GM21717 (cell line): ENCODE measurements at regions not wholly inside any gene's neighbourhood (a gene's known extent, or its start where the extent isn't known, plus 50 kb on each side); places are given as distances from the start of the nearest gene placed in this dataset.
"Not testable (repeated sequence)": the region's sequence is repeated elsewhere in the genome, so short reads cannot be mapped to it uniquely, and the experiment has no call there.

Experiments used
- ATAC-seq: cut with Tn5 transposase; IDR thresholded peaks from one replicate; pipeline ENCODE4 v1.9.1; 2021; ENCODE audit warnings: mild to moderate bottlenecking, moderate library complexity; ENCODE audit not compliant: unreplicated experiment

GRCh38 chr5:136501133-136501532, 135.8 kb upstream of the TRPC7 start:
- no peak for ATAC-seq

- ATAC-seq, result no peak
Measured at GRCh38 chr5:136492587-136492986, 127.2 kb upstream of the TRPC7 start.

GRCh38 chr5:136491806-136492205, 126.5 kb upstream of the TRPC7 start:
- no peak for ATAC-seq

DNA sequence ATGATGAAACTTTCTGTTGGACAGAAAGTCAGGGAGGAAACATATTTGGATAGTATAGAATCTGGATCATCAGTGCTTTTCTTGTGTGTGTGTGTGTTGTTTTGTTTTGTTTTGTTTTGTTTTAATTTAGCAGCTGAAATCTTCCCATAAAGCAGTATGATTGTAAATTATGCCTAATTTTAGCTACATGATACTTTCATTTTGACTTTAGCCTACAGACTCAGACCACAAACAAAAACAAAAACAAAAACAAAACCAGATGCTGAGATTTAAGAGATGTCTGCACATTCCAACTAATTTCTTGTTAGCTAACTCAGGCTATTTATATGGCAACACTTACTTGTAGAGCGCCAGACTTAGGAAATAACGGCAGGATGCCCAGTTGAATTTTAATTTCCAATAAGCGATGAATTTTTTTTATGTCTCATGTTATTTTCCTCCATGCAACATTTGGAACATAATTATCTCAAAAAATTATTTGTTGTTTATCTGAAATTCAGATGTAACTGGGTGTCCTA, 119.5 kb upstream of the TRPC7 start:
- ATAC-seq, result peak; percentile 67

DNA sequence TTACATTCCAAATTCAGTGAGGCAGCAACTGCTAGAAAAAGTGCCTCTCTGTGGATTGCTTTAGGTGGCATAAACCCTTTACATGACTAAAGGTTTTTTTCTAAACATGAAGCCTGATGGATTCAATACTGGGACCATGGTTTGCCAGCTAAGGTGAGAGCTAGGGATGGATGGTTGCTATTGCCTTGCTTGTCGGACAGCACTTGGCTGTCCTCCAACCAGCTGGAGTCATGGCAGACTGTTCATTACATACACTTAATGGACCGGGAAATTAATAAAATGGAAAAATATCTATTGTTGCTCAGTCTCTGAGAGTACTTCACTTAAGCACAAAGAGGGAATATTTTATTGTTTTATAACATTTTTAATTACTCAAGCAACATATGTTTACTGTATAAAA, 116.9 kb upstream of the TRPC7 start:
- no peak for ATAC-seq

- no peak for ATAC-seq
Measured at GRCh38 chr5:136474466-136474865, 109.1 kb upstream of the TRPC7 start.

DNA sequence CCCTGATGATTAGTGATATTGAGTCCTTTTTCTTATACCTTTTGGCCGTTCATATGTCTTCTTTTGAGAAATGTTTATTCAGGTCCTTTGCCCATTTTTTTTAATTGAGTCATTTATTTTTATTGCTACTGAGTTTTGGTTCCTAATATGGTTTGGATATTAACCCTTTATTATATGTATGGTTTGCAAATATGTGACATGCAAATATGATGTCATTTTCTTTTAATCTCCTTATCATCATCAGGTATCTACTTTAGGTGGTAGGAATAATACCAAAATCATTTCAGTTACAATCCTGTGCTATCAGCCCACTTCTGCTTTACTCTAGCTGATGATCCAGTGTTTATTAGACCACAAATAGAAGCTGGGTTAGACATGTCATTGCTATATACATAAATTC, 102.3 kb upstream of the TRPC7 start:
- ATAC-seq, result no peak

GRCh38 chr5:136466041-136466415, 100.7 kb upstream of the TRPC7 start:
- ATAC-seq, result no peak

DNA sequence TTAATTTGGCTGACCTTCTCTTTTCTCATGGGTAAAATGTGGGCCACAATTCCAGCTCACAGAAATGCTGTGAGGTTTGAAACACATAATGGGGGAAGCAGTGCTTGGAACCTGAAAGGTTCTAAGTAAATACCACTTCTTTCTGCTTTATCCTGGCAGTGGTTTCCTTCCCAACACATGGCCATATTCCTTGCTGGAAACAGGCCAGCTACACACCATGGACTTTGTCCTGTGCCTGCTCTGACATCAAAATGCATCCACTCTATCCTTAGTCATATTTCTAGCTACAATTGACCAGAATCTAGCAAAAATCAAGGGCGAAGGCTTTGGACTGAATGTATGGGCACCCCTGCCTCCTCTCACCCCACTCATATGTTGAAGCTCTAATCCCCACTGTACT, 93.1 kb upstream of the TRPC7 start:
- no peak for ATAC-seq

DNA sequence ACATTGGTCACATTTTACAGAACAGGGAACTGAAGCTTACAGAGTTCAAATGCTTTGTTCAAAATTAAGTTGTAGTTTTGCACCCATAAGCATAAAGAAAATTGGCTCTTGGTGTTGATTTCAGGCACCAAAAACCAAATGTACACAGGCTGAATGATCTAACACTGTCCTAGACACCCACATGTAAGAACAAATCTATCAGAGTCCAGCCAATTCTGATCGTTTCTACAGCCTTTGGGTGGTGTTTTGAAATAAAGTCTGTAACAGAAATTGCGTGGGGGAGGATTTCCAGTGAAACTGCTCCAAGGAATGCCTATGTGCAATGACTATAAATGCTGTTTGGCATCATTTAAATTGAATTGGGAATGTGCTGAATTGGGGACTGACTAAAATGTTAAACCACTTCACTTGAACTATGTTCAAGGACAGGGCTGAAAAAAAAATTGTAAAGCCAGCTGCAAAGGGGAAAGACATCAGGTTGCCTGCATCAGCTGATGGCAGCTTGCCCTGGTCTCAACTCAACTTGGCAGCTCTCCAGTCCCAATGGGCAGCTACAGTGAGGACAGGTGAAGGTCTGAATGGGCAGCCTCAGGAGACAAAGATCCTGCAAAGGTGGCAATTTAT, 92.2 kb upstream of the TRPC7 start:
- no peak for ATAC-seq

DNA sequence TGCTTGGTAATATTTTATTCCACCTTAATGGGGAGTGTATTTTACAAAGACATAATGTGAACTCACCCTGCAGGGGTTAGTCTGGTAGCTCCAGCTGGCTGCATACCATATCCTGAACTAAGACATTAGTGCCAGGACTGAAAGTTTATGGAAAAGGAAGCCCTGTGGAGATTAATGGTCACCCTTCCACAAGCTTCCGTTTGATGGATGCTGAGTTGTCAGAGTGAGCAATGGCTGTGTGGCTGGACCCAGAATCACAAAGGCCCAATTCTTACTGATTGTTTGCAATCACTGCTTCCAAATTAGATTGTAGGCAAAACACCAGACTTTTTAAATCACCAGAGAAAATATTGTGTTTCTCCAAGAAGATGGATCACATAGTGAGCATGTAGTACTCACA, 90.1 kb upstream of the TRPC7 start:
- no peak for ATAC-seq

- no peak for ATAC-seq
Measured at GRCh38 chr5:136453986-136454758, 88.8 kb upstream of the TRPC7 start.

- no peak for ATAC-seq
Measured at GRCh38 chr5:136453199-136453598, 87.9 kb upstream of the TRPC7 start.

GRCh38 chr5:136447576-136447975, 82.2 kb upstream of the TRPC7 start:
- ATAC-seq, result not testable (repeated sequence)

DNA sequence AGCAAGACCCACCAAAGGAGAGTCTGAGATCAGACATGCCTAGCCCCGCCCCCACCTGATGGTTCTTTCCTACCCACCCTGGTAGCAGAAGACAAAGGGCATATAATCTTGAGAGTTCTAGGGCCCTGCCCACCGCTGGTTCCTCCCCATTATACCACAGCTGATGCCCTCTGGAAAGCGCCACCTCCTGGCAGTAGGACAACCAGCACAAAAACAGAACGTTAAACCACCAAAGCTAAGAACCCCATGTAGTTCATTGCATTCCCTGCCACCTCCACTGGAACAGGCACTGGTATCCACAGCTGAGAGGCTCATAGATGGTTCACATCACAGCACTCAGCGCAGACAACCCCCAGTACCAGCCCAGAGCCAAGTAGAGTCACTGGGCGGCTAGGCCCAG, 81.2 kb upstream of the TRPC7 start:
- no peak for ATAC-seq

- not testable (repeated sequence) for ATAC-seq
Measured at GRCh38 chr5:136444099-136444498, 78.8 kb upstream of the TRPC7 start.

DNA sequence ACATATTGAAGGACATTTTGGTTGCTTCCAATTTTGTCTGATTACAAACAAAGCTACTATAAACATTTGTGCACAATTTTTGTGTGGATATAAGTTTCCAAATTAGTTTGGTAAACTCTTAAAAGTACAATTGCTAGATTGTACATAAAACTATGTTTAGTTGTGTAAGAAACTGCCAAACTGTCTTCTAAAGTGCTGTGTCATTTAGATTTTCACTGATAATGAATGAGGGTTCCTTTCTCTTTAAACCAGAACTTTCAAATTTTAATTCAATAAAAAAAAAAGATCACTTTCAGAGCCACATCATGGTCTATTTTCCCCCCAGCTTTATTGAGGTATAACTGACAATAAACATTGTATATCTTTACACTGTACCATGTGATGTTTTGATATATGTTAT, 74.0 kb upstream of the TRPC7 start:
- no peak for ATAC-seq

DNA sequence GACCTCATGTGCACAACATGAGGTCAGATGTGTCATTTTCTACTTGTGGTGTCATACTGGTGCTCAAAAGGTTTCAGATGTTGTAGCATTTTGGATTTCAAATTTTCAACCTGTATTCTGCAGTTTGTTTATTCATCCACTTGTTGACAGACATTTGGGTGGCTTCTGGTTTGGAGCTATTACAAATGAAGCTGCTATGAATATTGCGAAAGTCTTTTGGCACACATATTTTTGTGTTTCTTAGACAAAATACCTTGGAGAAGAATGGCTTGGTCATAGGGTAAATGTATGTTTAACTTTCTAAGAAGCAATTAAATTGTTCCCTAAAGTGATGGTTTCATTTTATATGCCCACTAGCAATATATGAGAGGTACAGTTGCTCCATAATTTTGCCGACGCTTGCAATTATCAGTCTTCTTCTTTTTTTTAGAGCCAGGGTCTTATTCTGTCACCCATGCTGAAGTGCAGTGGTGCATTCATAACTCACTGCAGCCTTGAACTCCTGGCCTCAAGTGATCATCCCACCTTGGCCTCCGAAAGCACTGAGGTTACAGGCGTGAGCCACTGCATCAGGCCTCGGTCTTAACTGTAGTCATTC, 70.7 kb upstream of the TRPC7 start:
- no peak for ATAC-seq

- no peak for ATAC-seq
Measured at GRCh38 chr5:136434795-136435194, 69.5 kb upstream of the TRPC7 start.

DNA sequence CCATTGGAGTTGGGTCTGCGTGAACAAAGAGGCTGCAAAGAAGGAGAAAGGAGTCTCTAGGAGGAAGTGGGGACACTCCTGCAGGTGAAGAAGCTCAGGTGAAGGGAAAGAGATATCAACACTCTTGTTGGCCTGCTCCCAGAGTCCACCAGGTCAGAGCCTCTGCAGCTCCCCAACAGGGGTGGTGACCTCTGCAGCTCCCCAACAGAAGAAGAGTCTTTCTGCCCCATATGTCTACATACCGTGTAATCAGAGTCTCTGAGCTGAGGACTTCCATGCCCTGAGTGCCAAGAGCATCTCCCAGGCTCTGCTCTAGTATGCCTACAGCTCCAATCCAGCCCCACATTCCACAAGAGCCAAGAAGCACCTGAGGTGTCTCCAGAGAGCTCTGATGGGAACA, 67.4 kb upstream of the TRPC7 start:
- ATAC-seq, result no peak

DNA sequence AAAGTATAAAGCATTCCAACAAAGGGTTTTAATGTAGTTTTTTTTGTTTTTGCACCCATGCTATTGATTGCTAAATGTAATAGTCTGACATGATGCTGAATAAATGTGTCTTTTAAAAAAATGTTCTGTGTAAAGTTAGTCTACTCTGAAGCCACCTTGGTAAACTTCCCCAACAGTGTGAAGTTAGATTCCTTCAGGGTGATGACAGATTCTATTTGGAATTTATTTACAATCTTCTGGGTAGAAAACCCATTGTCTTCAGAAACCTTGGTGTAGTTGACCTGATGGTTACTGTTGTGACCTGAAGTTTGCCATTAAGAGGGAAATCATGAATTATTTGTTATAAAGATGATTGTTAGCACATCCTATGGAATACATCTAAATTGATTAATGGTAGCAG, 64.7 kb upstream of the TRPC7 start:
- no peak for ATAC-seq

DNA sequence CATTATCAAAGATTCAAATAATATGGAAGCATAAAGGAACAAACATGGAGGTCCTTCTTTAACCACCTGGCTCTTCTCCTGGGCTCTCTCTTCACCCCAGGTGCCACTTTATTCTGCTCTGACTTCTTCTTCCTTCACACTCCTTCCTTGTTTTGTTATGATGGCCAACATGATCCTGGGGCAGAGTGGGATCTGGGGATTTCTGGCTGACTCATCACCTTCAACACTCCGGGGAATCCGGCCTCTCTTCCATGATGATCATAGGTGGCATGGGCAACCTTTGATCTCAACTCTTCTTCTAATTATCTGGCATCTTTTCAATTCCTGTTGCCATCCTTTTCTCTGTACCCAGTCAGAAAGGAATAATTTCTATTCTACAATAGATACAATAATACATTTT, 62.1 kb upstream of the TRPC7 start:
- ATAC-seq, result no peak
